Erythroblast (primary cell): ENCODE measurements at regions not wholly inside any gene's neighbourhood (a gene's known extent, or its start where the extent isn't known, plus 50 kb on each side); places are given as distances from the start of the nearest gene placed in this dataset.

Source experiments
- GATA1 ChIP-seq: IDR thresholded peaks from 2 replicates; pipeline ENCODE4 v1.6.1; 2011; ENCODE audit warnings: low read depth, mild to moderate bottlenecking, control low read depth, low read length, moderate library complexity
- POLR2A ChIP-seq: IDR thresholded peaks from 2 replicates; pipeline ENCODE4 v1.6.1; 2011; ENCODE audit warnings: mild to moderate bottlenecking, low read length

GRCh38 chr10:90227217-90227656 lies 525.8 kb downstream of the KIF20B start:
- TF ChIP-seq POLR2A (no peak), GATA1 (no peak)
